Spleen (tissue), 7 donors: ENCODE measurements at regions not wholly inside any gene's neighbourhood (a gene's known extent, or its start where the extent isn't known, plus 50 kb on each side); places are given as distances from the start of the nearest gene placed in this dataset.

ENCODE experiments used
- CTCF ChIP-seq, 11 experiments: fragments of 200-600 bp in 7 of 11; fragments of 450-650 bp in 4 of 11; sonication (generic) in 4 of 11; IDR thresholded peaks in 8 of 11; conservative IDR thresholded peaks in 3 of 11; 1 replicate in 7 of 11; 2 replicates in 4 of 11; pipeline versions ENCODE4 v1.4.0 to v1.8.0; 2016 to 2021; ENCODE audit warnings: antibody characterized with exemption in 11 of 11, inconsistent platforms in 4 of 11, mild to moderate bottlenecking in 1 of 11
- POLR2A ChIP-seq, 3 donors: fragments of 450-650 bp; IDR thresholded peaks; one replicate each; pipeline ENCODE4 v1.5.1; 2017; ENCODE audit warnings: antibody characterized with exemption in 3 of 3, mild to moderate bottlenecking in 1 of 3
- donor health status: DM: no; HTN: no; CAD: no; lungs with moderate emphysema.
- donor health status: DM: no; HTN: no; CAD: no.
- donor health status: DM: no; HTN: no; CAD: no.

DNA sequence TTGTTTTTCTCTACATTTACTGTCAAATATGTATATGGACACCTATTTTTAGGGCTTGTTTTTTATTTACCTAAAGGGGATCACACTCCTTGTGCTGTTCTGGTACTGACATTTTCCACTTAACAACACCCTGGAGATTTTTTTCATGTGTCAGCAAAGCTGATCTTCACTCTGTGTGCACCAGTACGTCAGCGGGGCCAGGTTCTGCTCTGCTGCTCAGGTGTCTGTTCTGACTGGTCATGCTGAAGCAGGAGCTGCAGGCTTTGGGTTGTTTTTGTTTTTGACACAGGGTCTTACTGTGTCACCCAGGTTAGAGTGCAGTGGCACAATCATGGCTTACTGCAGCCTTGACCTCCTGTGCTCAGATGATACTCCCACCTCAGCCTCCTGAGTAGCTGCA lies 81.9 kb upstream of the CCND2 start:
- TF ChIP-seq CTCF (IDR thresholded peaks at IDR 0.05 in 8 of 11, conservative IDR thresholded peaks at IDR 0.05 in 3 of 11) (no peak), POLR2A (IDR thresholded peaks at IDR 0.05) (no peak)
